Inflammatory macrophage treated with lipopolysaccharide for 4 hours (primary cell): ENCODE measurements at regions not wholly inside any gene's neighbourhood (a gene's known extent, or its start where the extent isn't known, plus 50 kb on each side); places are given as distances from the start of the nearest gene placed in this dataset.

Source experiments
- DNase-seq: peaks from one replicate; pipeline ENCODE4 v3.0.0-alpha.2; 2020

DNA sequence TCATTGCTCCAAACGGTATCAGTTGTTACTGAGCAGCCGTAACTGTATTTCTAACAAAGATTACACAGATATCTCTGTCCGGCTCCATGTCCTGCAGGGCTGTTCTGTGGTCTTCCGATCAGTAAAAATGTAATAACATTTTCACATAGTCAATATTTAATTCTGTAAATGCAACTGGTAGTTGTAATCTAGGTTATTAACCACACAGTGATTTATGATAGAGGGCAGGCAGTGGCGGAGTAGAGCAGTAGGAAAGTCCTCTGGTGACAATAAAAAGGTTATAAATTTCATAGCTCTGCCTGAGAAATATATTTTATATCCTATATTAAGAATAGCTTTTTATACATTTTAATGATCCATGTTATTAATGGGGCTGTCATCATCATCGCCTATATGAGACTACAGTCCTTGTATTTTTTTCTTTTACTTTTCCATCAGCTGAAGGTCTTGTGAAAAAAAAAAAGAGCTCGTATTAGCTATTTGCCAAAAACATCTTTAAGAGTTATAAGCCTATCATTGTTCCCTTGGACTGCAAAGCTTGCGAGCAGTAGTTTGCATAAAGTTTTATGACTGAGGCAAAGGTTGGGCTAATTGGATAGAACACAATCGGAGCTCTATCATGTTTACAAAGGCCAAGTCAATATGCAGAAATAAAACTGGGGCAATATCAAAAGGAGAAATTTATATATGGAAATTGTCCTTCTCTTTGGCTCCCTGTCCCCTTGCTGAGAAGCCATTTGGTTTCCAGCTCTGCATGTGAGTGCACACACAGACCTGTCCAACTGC lies 648.0 kb downstream of the IRX1 start:
- DNase-seq = no peak

GRCh38 chr5:4244306-4244705 lies 648.7 kb downstream of the IRX1 start:
- DNase-seq = no peak

GRCh38 chr5:4245076-4245475 lies 649.4 kb downstream of the IRX1 start:
- no peak for DNase-seq

DNA sequence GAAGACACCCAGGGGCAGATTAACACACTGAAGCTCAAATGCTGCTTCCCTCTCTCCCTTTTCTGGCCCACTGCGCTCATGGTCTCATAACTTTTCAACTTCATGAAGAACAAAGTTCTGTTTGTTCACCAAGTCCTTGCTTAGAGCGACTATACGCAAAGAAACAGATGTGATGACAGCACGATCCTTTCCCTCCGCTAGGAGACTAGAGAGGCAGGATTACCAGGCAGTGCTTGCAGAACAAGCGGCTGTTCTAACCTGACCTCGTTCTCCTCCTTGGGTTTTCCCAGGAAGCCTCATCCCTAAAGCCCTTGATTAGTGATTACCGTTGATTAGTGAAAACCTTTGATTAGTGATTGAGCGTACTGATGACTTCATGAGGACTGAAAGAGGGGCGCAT lies 649.9 kb downstream of the IRX1 start:
- DNase-seq = no peak

GRCh38 chr5:4246447-4246846 lies 650.8 kb downstream of the IRX1 start:
- no peak for DNase-seq

DNA sequence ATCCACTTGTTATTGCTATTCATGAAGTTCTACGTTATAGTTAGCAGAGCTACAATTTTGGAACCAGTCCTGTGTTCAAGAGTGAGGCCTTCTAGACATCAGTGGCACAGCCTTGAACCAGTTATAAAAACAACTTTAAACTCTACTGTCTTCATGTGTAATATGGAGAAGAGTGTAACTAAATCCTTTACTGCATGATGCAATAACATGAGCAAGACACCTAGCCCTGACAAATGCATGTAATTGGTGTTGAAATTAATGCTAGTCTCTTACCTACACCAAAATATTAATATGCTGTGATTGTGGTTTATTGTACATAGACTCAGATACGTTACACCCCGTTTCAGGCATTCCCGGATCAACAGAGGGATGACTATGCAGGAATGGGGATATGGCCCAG lies 654.6 kb downstream of the IRX1 start:
- no peak for DNase-seq

GRCh38 chr5:4252385-4252784 lies 656.8 kb downstream of the IRX1 start:
- DNase-seq = no peak

DNA sequence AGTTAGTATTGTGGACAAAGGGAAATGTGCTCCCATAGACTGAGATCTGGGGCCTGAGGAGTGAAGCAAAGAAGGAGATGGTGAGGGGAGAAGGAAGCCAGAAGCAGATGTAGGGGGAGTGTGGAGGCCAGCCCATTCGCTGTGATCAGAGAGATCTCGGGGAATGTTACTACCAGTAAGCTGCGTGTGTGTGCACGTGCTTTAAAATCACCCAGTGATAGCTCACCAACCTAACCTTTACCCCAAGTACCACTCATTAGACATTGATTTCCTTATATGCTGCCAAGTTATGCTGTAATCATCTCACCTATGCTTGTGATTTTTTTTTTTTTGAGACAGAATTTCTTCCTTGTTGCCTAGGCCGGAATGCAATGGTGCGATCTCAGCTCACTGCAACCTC lies 659.1 kb downstream of the IRX1 start:
- DNase-seq = no peak

DNA sequence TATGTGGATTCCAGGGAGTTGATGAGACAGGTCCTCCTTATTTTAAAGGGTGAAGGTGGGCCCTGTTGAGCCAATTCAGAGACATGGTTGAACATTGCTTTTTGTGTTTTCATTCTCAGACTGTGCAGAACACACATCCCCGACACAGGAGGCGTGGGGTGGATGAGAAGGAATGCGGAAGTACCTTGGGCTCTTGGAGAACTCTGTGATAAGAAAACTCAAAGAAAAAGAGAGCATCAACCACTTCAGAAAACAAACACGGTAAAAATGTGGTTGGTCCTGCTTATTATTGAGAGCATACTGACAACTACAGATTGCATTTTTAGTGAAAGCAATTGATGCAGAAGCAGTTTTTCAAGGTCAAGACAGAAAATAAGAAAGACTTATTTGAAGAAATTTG lies 659.8 kb downstream of the IRX1 start:
- DNase-seq = no peak

- no peak for DNase-seq
Observed at GRCh38 chr5:4258170-4258569, 662.5 kb downstream of the IRX1 start.

DNA sequence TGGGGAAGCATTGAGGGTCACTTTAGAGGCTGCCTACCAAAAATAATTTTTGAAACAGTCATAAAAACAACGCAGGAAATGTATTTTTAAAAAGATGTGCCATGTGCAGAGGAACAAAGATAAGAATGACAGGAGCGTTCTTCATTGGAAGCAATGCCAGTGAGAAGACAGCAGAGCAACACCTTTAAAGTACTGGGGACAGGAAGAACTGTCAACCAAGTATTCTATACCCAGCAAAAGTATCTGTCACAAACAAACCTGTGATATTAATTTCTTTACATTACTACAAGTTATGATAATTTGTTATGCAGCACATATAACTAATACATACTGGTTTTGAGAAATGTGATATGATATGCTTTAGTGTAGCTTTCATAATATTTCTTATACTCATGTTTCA lies 675.6 kb downstream of the IRX1 start:
- DNase-seq = no peak

DNA sequence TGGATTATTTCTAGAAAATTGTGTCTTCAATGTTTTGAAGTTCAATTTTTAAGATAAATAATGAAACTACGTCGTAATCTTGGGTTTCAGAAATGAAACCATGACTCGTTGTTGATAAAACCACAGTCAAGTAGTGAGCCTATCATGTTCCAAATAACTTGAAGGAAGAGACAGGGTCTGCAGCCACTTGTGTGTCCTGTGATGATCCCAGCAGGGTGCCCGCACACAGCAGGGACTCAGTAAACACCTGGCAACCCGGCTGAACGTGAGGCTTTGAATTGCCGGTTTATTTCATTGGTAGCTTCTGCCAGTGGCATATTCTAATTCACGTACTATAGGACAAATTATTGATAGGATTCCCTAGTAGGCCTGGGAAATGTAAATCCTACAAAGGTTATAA lies 679.6 kb downstream of the IRX1 start:
- no peak for DNase-seq

DNA sequence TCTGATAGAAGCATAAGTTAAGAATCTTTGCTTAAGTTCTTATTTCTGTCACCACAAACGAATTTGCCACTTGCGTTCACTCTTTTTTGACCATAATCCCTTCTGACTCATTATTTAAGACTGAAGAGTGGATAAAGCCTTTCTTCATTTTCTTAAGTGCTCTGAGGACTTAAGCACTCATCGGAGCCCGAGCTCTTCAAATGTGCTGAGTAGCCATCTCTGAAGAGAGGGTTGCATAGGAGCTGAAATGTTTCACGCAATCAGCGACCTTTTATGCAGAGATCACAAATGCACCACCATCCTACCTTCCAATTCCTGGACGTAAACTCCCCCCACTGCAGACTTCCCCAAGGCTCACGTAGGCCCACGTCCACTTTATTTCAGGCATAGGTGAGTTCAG lies 699.2 kb downstream of the IRX1 start:
- no peak for DNase-seq

GRCh38 chr5:4295663-4296339 lies 700.2 kb downstream of the IRX1 start:
- DNase-seq = no peak

GRCh38 chr5:4306057-4306456 lies 710.4 kb downstream of the IRX1 start:
- DNase-seq = no peak

DNA sequence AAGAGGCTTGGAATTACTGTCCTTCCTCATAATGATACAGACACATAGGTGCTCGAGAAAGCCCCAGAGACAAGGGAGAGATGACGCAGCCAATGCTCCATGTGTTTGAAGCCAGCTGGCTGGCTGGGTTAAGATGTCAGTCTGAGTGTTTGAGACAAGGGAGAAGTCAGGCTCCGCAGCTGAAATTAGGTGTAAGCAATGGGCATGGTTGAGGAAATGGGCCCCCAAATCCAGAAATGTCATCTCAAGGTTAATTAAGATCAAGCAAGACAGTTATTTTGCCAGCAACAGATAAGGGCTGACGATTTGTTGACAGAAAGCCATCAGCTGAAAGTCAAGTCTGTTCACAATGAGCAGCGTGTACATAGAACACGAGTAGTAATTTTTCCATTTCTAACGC lies 713.4 kb downstream of the IRX1 start:
- DNase-seq = no peak

- no peak for DNase-seq
Observed at GRCh38 chr5:4313138-4313537, 717.5 kb downstream of the IRX1 start.

DNA sequence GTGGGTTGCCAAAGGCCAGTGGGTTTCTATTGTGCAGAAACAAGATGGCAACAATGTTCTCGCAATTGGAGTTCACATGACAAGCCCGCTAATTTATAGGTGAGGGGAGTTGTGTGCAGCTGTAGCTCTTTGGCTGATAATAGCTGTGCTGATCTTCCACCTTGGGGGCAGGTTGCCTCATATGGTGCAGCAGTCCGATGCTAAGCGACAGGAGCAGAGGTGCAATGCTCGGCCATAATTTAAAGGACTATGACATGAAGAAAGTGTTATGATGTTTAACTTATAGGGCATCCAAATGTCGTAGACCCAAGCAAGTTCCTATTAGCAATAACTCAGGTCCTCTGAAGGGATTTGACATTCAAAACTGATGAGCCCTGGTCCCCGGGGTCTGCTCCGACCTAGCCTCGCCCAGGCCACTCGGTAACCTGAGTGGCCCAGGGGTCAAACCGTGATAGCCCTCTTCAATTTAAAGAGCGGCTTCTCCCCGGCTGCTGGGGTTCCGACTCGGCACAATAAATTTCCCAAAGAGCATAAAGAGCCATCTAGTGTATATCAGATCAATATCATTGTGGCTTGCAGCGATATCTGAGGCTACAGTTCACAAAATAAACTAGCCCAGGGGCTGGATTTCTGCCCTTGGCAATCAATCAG lies 724.0 kb downstream of the IRX1 start:
- no peak for DNase-seq

- DNase-seq = no peak
Observed at GRCh38 chr5:4330327-4330726, 734.7 kb downstream of the IRX1 start.

GRCh38 chr5:4335078-4335477 lies 739.4 kb downstream of the IRX1 start:
- no peak for DNase-seq

DNA sequence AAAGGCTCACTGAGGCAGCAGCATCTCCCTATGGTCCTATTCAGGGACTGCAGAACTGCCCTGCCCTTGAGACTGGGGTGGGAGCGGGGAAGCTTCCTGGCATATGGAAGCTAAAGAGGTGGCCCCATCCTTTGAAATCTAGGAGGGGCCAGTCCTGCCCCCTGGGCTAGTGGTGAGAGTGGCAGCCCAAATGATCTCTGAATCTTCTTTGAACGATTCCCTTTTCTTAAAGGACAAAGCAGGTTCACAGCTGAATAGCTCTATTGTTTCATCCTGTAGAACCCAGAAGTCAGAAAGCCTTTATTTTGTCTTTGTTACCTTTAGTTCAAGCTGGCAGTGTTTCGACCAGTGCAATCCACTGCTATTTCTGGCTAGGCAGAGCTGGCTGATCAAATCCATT lies 741.9 kb downstream of the IRX1 start:
- no peak for DNase-seq

DNA sequence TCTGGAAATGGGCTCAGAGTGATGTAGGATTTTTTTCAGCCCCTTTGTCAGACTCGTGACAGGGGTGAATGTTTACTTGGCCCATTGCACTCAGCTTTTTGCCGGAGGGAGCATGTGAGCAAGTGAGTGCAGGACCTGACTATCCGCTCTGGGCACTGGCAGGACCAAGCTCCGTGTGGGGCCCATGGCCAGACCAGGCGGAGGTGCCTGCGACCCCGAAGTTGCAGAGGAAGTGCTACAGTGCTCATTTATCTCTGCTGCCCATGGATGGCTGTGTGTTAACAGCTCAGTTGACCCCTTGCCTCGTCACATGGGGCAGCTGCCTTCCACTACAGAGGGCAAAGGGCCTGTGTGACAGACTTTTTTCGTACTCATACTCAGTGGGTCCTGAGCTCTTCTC lies 744.3 kb downstream of the IRX1 start:
- DNase-seq = no peak

GRCh38 chr5:4345850-4346249 lies 750.2 kb downstream of the IRX1 start:
- DNase-seq = no peak

DNA sequence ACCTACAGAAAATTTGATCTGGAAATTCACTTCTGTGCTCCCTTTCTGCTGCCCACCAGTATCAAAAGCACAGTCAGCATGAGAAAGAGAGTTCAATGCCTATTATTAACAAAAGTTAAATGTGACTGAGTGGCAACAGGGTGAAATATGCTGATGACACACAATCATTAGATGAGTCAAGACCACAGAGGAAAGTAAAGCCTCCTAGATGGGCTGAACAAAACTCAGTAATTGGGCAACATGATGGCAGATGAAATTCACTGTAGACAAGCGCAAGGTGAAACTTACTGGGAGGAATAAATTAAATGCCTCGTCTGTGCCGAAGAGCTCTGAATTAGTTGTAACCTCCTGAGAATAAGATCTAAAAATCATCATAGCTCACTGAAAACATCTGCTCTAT lies 752.8 kb downstream of the IRX1 start:
- no peak for DNase-seq
